Tibial nerve (tissue), 3 donors: ENCODE measurements at regions not wholly inside any gene's neighbourhood (a gene's known extent, or its start where the extent isn't known, plus 50 kb on each side); places are given as distances from the start of the nearest gene placed in this dataset.

Source experiments
- CTCF ChIP-seq, 5 experiments: fragments of 200-600 bp in 3 of 5; fragments of 450-650 bp in 2 of 5; sonication (generic) in 3 of 5; IDR thresholded peaks; one replicate each; pipeline ENCODE4 v1.5.1; 2016 to 2019; ENCODE audit warnings: antibody characterized with exemption in 5 of 5, mild to moderate bottlenecking in 3 of 5, moderate library complexity in 2 of 5
- POLR2A ChIP-seq, 2 donors: fragments of 450-650 bp; IDR thresholded peaks; one replicate each; pipeline ENCODE4 v1.6.1; 2017; ENCODE audit warnings: antibody characterized with exemption in 2 of 2, mild to moderate bottlenecking in 2 of 2, moderate library complexity in 2 of 2

DNA sequence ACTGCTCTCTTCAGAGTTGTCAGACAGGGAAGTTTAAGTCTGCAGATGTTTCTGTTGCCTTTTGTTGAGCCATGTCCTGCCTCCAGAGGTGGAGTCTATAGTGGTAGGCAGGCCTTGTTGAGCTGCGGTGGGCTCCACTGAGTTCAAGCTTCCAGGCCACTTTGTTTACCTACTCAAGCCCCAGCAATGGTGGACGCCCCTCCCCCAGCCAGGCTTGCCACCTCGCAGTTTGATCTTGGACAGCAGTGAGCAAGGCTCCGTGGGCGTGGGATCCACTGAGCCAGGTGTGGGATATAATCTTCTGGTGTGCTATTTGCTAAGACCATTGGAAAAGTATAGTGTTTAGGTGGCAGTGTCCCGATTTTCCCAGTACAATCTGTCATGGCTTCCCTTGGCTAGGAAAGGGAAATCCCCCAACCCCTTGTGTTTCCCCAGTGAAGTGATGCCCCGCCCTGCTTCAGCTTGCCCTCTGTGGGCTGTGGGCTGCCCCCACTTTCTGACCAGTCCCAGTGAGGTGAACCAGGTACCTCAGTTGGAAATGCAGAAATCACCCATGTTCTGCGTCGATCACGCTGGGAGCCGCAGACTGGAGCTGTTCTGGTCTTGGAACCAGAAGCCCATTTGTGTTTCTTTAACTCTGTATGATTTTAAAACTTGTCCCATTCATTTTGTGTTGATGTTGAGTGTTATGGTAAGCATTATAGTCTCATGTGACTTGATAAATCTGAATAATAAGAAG is 89.2 kb upstream of the CALCR start:
- no peak for TF ChIP-seq CTCF (IDR thresholded peaks at IDR 0.05)
- no peak for TF ChIP-seq POLR2A (IDR thresholded peaks at IDR 0.05)
